HG02642 (cell line): ENCODE measurements at regions not wholly inside any gene's neighbourhood (a gene's known extent, or its start where the extent isn't known, plus 50 kb on each side); places are given as distances from the start of the nearest gene placed in this dataset.
"Not testable (repeated sequence)": the region's sequence is repeated elsewhere in the genome, so short reads cannot be mapped to it uniquely, and the experiment has no call there.

Experiments
- ATAC-seq: cut with Tn5 transposase; IDR thresholded peaks from one replicate; pipeline ENCODE4 v1.9.1; 2021; ENCODE audit warnings: mild to moderate bottlenecking; ENCODE audit not compliant: unreplicated experiment, poor library complexity

DNA sequence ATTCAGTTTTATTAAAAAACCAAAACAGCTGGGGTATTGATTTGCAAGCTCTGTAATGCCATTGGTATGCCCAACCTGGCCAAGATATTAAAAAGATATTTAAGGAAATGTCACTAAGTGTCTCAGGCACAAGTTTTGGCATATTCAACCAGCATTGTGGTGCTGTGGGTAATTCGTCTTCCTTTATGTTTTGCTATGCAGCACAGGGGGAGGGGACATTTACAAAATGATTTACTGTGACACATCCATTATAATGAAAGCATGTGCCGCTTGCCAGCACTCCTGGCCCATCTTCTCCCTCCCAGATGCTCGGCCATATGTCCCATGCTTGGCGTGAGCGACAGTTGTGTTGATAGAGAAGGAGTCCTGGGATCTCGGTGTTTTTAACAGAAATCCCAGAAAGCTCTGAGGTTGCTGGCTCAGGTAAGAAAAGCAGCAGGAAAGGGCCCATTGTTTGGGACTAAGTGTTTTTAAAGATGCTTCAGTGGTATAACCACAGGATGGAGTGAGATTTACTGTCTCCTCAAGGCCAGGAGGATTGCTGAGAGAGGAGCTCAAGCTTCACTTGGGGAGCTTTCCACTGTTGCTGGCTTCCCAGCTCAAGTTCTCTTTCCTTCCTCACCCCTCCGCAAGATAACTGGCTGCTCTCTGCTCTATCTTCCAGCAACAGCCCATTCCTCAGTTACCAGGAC, 158.2 kb upstream of the TSC22D2 start:
- no peak for ATAC-seq

- ATAC-seq, result no peak
These were observed 159.0 kb upstream of the TSC22D2 start for GRCh38 chr3:150248888-150249681.

GRCh38 chr3:150248116-150248887, 159.8 kb upstream of the TSC22D2 start:
- ATAC-seq, result no peak

- no peak for ATAC-seq
These were observed 160.7 kb upstream of the TSC22D2 start for GRCh38 chr3:150247441-150247840.

DNA sequence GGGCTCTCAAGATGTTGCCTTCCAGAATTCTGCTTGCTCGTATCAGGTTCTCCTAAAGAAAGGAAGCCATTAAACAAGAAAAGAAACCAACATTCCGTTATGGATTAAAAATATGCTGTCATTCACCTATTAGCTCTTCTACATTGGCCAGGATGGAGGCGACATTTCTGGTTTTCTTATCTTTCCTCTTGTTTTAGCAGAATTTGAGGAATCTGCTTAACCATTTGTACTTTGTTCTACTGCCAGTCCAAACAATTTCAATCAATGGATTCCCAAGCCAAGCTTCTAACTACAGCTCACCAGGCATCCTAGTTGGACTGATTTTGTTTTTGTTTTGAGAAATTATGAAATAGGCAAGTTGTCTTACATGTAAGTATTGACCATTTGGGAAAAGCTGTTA, 164.6 kb upstream of the TSC22D2 start:
- no peak for ATAC-seq

GRCh38 chr3:150242220-150242936, 165.7 kb upstream of the TSC22D2 start:
- no peak for ATAC-seq

GRCh38 chr3:150240891-150241290, 167.2 kb upstream of the TSC22D2 start:
- ATAC-seq, result no peak

DNA sequence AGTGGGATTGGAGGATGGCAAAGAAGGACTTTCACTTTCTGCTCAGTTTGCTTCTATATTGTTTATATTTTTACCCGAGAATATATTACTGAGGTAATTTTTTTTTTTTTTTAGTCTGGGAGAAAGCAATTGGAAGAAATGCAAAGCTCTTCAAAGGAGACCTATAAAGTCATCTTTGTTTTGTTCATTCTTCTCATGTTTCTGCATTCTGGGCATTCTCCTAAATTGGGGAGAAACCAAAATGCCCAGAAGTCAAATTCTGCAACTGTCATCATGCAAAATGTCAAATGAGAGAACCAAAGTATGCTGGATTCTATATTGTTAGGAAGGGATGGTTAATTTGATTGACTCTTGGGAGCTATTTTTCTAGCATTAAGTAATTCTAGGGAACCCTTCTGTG, 168.3 kb upstream of the TSC22D2 start:
- ATAC-seq, result no peak

DNA sequence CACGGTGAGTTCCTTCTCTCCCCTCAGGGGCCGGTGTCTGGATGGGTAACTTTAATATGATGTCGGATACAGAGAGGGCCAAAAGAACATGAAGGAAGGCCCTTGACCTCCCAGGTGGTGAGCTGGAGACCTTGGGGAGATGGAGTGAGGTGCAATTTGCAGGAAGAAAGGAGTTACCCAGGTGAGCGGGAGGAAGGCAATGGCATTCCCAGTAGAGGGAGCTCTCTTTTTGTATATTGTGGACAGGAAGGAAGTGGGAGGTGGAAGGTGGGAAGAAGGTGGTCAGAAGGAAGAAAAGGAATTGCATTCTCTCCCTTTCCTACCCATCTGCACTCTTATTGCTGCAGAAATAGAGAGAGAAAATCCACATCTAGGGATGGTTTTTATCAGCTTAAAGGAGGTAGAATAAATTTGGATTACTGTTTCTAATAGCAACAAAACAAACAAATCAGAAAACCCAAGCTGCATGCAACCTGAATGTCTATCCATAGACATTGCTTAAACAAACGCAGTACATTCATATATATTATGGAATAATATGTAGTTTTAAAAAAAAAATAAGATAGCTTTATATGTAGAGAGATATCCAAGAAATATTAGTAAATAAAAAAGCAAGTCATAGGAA, 169.0 kb upstream of the TSC22D2 start:
- no peak for ATAC-seq

DNA sequence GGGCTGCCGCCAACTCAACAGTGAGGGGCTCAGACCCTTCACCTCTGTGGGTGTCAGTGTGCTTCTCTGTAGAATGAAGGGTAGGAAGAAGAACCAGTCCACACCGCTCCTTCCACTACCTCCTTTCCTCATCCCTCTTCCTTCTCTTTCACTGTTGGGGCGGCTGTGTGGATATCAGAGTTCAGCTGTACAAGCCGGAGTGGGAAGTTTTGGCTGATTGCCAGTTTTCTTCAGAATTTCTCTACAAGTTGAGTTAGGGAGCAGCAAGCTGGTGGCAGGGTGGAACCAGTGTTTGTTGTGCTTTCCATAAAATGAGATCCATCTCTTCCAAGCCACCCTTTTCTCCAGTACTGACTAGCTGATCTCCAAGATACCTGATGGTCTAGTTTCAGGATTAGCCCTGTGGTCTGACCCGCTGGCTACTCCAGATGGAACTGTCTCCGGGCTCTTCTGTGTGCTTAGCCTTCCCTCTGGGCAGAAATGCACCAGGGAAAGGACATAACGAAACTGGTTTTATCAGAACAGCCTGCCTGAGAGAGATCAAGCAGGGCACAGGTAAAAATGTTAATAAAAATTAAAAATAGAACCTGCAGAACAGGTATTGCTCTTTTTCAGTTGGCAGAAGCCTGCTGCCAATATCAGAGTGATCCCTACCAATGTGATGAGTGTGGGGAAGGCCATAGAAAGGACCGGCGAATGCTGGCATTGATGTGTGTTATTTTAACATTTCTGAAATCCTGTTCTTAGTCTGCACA, 169.9 kb upstream of the TSC22D2 start:
- no peak for ATAC-seq

GRCh38 chr3:150237490-150237889, 170.6 kb upstream of the TSC22D2 start:
- ATAC-seq, result no peak

DNA sequence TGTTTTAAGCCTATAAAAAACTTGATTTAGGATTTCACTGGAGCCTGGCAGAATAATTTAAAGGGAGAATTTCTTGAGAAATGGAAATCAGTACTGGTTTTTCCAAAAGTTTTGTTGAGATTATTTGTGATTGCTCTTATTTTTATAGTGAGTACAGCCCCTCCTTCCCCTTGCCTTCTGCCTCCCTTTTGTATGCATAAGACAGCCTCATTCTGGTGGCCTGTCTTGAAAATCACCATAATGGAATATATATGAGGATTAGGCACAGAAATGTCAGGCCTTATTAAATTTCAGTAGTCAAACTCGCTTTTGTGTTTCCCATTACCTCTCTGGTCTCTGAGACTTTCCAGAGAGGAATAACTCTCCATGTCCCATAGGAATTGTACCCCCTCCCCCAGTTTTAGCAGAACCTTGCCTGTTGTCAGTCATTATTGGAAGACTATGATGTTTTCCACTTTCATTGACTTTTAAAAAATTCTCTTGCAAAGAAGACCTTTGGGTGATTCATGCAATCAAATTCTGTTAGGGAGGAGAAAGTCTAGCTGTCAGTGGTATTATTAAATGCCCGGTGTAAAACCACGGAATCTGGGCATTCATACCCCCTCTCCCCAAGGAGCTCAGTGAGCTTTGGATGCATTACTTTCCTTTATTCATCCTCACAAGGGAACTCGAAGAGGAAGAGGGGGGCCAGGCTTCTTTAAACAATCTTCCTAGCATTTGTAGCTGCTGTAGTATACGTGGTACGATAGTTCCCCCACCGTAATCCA, 171.6 kb upstream of the TSC22D2 start:
- no peak for ATAC-seq

DNA sequence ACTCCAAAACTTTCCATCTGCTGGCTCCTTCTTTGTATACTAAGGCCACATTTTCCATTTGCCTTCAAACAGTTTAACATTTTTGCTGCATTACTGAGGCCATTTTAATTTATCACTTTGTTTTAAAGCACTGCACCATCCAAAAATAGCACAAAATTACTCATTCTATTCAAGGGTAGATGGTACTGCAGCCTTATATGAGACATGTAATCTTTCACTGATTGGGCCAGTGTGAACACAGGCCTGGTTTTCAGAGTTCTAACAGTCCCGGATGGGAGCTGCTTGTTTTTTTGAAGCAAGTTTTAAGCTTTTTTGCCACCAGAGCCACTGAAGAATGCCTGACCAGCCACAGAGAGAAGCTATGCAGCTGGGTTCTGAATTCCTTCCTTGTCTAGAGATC, 172.3 kb upstream of the TSC22D2 start:
- no peak for ATAC-seq

GRCh38 chr3:150232992-150233451, 175.1 kb upstream of the TSC22D2 start:
- no peak for ATAC-seq

GRCh38 chr3:150230037-150230436, 178.1 kb upstream of the TSC22D2 start:
- ATAC-seq, result no peak

DNA sequence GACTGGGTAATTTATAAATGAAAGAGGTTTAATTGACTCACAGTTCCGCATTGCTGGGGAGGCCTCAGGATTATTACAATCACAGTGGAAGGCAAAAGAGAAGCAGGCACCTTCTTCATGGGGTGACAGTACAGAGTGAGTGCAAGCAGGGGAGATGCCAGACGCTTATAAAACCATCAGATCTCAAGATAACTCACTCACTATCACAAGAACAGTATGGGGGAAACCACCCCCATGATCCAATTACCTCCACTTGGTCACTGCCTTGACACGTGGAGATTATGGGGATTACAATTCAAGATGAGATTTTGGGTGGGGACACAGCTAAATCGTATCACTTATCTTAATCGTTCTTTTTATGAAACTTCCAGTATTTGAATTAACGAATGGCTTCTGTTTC, 179.5 kb upstream of the TSC22D2 start:
- ATAC-seq, result not testable (repeated sequence)

DNA sequence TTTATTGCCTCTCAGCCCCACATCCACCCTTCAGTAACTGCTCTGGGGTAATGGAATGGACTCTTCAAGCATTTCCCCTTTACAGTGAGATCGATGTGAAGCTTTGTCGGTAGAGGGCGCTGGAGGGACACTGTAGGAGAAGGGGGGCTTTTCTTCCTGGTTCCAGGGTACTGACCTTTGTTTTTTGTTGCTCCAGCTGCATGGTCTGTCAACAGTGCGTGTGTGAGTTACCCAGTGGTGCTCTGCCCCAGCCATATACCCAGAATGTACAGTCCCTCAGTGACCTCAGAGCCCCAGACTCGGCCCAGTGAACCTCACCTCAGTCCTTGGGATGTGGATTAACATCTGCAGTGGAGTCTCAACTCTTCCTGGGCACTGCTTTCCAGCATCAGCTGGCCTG, 180.3 kb upstream of the TSC22D2 start:
- no peak for ATAC-seq

DNA sequence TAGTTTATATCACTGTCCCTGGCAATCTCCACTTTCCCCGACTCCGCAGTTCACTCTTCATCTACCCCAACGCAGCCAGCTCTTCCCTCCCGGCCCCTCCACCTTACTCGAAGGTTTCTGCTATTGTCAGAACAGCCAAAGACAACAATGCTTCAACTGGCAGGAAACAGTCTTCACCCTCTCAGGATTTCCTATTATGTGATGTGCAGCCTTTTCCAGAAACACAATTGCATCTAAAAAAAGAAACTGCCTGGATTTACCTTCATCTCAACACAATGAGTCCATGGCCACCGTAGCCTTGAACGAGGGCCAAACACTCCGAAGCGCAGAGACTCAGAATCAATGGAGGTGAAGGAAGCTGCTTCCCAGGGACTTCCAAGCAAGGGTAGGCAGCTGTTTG, 182.1 kb upstream of the TSC22D2 start:
- ATAC-seq, result no peak

- ATAC-seq, result no peak
These were observed 184.5 kb upstream of the TSC22D2 start for GRCh38 chr3:150223558-150223957.
